MCF 10A (cell line): ENCODE measurements at regions not wholly inside any gene's neighbourhood (a gene's known extent, or its start where the extent isn't known, plus 50 kb on each side); places are given as distances from the start of the nearest gene placed in this dataset.

Source experiments
- BruUV-seq: library from RNA; stranded (reverse); fragments of 400-500 nt; replicated peaks from 2 replicates; lab custom pipeline; 2021; lab: Mats Ljungman, UMichigan
- CTCF ChIA-PET: fragments of 300-600 bp; sonication (Branson Sonifier 250); formaldehyde crosslinking; extraction: SDS; loops from one replicate; lab custom pipeline; 2021; ENCODE audit warnings: antibody characterized with exemption, inconsistent platforms; lab: Yijun Ruan, JAX
- POLR2A ChIA-PET: fragments of 300-600, 350-650 bp; sonication (Branson Sonifier 250); formaldehyde crosslinking; extraction: SDS; loops from one replicate; lab custom pipeline; 2020; ENCODE audit warnings: antibody characterized with exemption, inconsistent platforms; lab: Yijun Ruan, JAX
- DNase-seq: peaks from one replicate; pipeline ENCODE4 v3.0.0-alpha.2; 2018; ENCODE audit not compliant: unreplicated experiment
- H3K27ac Mint-ChIP-seq: one replicate; pipeline ENCODE4 v1.8.0; 2022; ENCODE audit warnings: mild to moderate bottlenecking, low read depth, mixed read lengths; ENCODE audit not compliant: unreplicated experiment
- H3K27me3 Mint-ChIP-seq: one replicate; pipeline ENCODE4 v1.8.0; 2022; ENCODE audit warnings: mixed read lengths; ENCODE audit not compliant: insufficient read depth, unreplicated experiment
- H3K36me3 Mint-ChIP-seq: one replicate; pipeline ENCODE4 v1.8.0; 2022; ENCODE audit warnings: mild to moderate bottlenecking, moderate library complexity, mixed read lengths; ENCODE audit not compliant: insufficient read depth, unreplicated experiment
- H3K4me1 Mint-ChIP-seq: one replicate; pipeline ENCODE4 v1.8.0; 2022; ENCODE audit warnings: mixed read lengths; ENCODE audit not compliant: insufficient read depth, unreplicated experiment
- H3K4me3 Mint-ChIP-seq: one replicate; pipeline ENCODE4 v1.8.0; 2022; ENCODE audit warnings: mild to moderate bottlenecking, moderate library complexity, mixed read lengths; ENCODE audit not compliant: unreplicated experiment
- H3K9me3 Mint-ChIP-seq: one replicate; pipeline ENCODE4 v1.8.0; 2022; ENCODE audit warnings: mixed read lengths; ENCODE audit not compliant: unreplicated experiment
- intact Hi-C: fragments of 100-400 bp; cut with micrococcal nuclease; formaldehyde crosslinking; loops from 2 replicates; pipeline ENCODE4 v1.14.1; 2022
- TF ChIP-seq, protein P1 (sequence below): fragments of 200-600 bp; IDR thresholded peaks from one replicate; pipeline ENCODE4 v1.8.0; 2022; ENCODE audit warnings: antibody characterized with exemption, mild to moderate bottlenecking; ENCODE audit not compliant: unreplicated experiment

DNA sequence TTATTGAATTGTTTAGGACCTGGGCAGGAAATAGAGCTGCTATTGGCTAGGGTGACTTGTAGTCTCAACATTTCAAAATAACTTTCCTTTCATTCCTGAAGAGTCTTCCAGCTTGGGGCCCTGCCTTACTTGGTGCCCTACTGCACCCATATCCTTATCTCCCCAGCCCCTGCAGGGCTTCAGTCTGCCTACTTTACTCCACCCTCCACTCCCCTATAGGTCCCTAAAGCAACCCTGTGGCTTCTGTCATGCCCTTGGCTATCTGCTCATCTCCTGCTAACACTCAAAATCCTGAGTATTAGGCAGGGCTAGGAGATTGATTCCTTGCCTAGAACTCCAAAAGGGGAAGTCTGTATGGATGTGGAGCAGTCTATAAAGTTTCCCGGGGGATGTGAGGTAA lies 57.6 kb upstream of the PRKG2 start:
- no peaks in the 10 kb centered on the region for H3K9me3 Mint-ChIP-seq
- BruUV-seq = no TSS peak
- TF ChIP-seq, protein P1, sequence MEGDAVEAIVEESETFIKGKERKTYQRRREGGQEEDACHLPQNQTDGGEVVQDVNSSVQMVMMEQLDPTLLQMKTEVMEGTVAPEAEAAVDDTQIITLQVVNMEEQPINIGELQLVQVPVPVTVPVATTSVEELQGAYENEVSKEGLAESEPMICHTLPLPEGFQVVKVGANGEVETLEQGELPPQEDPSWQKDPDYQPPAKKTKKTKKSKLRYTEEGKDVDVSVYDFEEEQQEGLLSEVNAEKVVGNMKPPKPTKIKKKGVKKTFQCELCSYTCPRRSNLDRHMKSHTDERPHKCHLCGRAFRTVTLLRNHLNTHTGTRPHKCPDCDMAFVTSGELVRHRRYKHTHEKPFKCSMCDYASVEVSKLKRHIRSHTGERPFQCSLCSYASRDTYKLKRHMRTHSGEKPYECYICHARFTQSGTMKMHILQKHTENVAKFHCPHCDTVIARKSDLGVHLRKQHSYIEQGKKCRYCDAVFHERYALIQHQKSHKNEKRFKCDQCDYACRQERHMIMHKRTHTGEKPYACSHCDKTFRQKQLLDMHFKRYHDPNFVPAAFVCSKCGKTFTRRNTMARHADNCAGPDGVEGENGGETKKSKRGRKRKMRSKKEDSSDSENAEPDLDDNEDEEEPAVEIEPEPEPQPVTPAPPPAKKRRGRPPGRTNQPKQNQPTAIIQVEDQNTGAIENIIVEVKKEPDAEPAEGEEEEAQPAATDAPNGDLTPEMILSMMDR = no peak
- intact Hi-C loops = no loop called here
- no peak overlapping the region for H3K4me3 Mint-ChIP-seq
- CTCF ChIA-PET = interaction anchor here (1.0 kb wide), 1 partner anchor 13 kb away, joined by 4 read pairs; no protein-coding TSS in a partner anchor
- no peaks in the 10 kb centered on the region for H3K27me3 Mint-ChIP-seq
- H3K4me1 Mint-ChIP-seq = no peaks in the 10 kb centered on the region
- no peaks in the 10 kb centered on the region for H3K36me3 Mint-ChIP-seq
- POLR2A ChIA-PET = no interaction called here
- no peak overlapping the region for H3K27ac Mint-ChIP-seq
- no peak for DNase-seq
